GM12891 (cell line): ENCODE measurements at regions not wholly inside any gene's neighbourhood (a gene's known extent, or its start where the extent isn't known, plus 50 kb on each side); places are given as distances from the start of the nearest gene placed in this dataset.
"Not testable (repeated sequence)": the region's sequence is repeated elsewhere in the genome, so short reads cannot be mapped to it uniquely, and the experiment has no call there.

Experiments used
- DNase-seq: peaks from one replicate; pipeline ENCODE4 v3.0.0; 2011; ENCODE audit warnings: low spot score; ENCODE audit not compliant: insufficient read length
- FAIRE-seq: peaks from 2 replicates; lab custom pipeline; 2011; peaks lifted over from hg19 to GRCh38; lab: Jason Lieb, UNC
- PAX5 ChIP-seq: IDR thresholded peaks from 2 replicates; pipeline ENCODE4 v1.6.1; 2011; ENCODE audit warnings: low read length, moderate library complexity, mild to moderate bottlenecking; ENCODE audit not compliant: insufficient read depth, severe bottlenecking
- POLR2A ChIP-seq: IDR thresholded peaks from 2 replicates; pipeline ENCODE4 v1.6.1; 2011; ENCODE audit warnings: low read depth, low read length, control low read depth
- POLR2AphosphoS5 ChIP-seq: IDR thresholded peaks from 2 replicates; pipeline ENCODE4 v1.6.1; 2011; ENCODE audit warnings: low read depth, low read length, control low read depth
- POU2F2 ChIP-seq: IDR thresholded peaks from 2 replicates; pipeline ENCODE4 v1.6.1; 2011; ENCODE audit warnings: low read depth, mild to moderate bottlenecking, control low read depth, low read length, moderate library complexity
- SPI1 ChIP-seq: IDR thresholded peaks from 2 replicates; pipeline ENCODE4 v1.6.1; 2011; ENCODE audit warnings: low read depth, low read length, control low read depth
- TAF1 ChIP-seq: IDR thresholded peaks from 2 replicates; pipeline ENCODE4 v1.6.1; 2011; ENCODE audit warnings: low read depth, low read length, control low read depth

DNA sequence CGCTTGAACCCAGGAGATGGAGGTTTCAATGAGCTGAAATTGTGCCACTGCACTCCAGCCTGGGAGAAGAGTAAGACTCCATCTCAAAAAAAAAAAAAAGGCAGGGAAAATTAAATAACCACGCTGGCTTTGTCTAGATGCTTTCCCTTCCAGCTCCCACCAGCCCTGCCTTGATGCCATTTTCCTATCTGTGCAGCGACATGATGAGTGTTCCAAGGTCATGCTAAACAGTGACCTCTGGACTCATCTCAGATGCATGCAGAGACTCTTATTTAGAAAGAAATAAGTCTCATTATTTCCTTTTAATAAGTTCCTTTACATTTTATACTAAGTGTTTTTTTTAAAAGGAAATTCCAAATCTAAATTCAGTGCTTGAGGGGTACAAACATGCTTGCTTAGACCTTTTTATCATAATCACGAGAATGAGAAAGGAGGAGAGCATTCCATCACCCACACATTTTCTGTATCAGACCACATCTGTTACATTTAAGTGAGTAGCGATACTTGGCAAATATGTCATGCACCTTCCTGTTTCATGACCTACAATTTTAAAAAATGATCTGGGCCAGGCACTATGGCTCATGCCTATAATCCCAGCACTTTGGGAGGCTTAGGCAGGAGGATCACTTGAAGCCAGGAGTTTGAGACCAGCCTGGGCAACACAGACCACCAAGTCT is 101.1 kb upstream of the RREB1 start:
- TF ChIP-seq SPI1 (no peak), POLR2AphosphoS5 (no peak), TAF1 (no peak), POLR2A (no peak)
- no peak for DNase-seq
- FAIRE-seq: no peak

- TF ChIP-seq TAF1: no peak
- no peak for TF ChIP-seq POU2F2
- no peak for TF ChIP-seq POLR2AphosphoS5
- TF ChIP-seq SPI1: no peak
- no peak for TF ChIP-seq POLR2A
- no peak for TF ChIP-seq PAX5
- no peak for FAIRE-seq
- DNase-seq: no peak
Observed at GRCh38 chr6:7008451-7008988, 99.2 kb upstream of the RREB1 start.

DNA sequence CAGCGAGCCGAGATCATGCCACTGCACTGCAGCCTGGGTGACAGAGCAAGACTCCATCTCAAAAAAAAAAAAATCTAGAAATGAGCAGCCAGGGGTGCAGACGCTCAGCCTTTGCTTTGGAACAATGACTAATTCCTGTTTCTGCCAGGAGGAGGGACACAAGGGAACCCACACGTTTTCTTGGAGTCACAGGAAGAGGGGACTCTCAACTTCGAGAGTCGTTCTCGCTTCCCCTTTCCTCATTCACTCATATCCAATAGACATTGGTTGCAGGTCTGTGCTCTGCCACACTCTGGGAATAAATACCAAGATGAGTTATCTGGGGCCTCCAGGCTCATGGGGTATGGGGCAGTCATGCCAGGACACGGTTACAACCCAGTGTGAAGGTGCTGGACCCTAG is 91.5 kb upstream of the RREB1 start:
- no peak for TF ChIP-seq POLR2AphosphoS5
- peak; percentile 46 for TF ChIP-seq SPI1
- no peak for DNase-seq
- no peak for FAIRE-seq

DNA sequence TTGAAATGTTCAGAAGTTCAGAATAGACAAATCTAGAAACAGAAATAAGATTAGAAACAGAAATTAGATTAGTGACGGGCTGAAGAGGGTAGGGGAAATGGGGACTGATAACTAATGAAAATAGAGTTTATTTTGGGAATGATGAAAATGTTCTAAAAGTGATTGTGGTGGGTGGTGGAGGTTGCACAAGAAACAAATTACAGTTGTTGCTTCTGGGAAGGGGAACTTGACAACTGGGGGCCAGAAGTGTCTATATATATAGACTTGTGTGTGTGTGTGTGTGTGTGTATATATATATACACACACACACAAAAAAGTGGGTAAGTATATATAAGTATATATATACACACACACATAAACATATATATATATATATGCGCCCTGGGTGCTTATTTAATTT is 86.5 kb upstream of the RREB1 start:
- DNase-seq (no peak), FAIRE-seq (no peak)
- TF ChIP-seq POLR2A (no peak), SPI1 (no peak), POLR2AphosphoS5 (no peak), TAF1 (no peak), PAX5 (no peak), POU2F2 (no peak)

DNA sequence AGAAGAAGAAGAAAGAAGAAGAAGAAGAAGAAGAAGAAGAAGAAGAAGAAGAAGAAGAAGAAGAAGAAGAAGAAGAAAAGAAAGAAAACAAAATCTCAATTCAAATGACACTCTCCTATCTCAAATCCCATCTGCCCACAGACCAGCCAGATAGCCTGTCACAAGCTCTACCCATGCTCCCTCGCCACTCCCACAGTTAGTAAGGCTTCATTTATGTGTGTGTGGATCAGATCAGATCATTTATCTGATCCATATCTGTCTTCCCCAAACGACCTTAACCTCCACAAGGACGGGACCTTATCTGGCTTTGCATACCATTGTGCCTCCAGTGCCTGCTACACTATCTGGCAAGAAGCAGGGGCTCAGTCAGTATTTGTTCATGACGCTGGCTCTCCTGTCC is 81.9 kb upstream of the RREB1 start:
- TF ChIP-seq POU2F2: no peak
- no peak for TF ChIP-seq SPI1
- no peak for TF ChIP-seq TAF1
- TF ChIP-seq POLR2A: no peak
- TF ChIP-seq POLR2AphosphoS5: no peak
- TF ChIP-seq PAX5: no peak
- FAIRE-seq: no peak
- no peak for DNase-seq

GRCh38 chr6:7028963-7029362 is 78.8 kb upstream of the RREB1 start:
- DNase-seq, FAIRE-seq: not testable (repeated sequence)

DNA sequence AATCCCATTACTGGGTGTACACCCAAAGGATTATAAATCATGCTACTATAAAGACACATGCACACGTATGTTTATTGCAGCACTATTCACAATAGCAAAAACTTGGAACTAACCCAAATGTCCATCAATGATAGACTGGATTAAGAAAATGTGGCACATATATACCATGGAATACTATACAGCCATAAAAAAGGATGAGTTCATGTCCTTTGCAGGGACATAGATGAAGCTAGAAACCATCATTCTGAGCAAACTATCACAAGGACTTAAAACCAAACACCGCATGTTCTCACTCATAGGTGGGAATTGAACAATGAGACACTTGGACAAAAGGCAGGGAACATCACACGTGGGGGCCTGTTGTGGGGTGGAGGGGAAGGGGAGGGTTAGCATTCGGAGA is 76.8 kb upstream of the RREB1 start:
- not testable (repeated sequence) for FAIRE-seq, DNase-seq

DNA sequence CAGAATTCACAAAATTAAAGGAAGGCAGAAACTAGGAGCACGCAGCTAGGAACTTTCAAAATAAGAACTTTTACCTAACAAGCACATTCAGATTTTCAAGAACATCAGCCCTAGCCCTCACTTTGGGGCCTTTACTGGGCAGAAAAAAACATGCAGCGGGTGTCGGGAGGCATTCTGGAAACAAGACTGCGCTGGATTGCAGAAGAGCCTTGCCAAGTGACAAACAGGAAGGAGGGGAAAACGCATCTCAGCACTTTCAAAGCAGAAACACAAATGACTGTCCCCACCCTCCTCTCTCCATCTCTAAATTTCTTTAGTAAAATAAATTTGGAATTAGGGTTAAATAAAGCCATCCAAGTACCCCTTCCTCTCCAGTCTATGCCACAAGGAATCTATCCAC is 74.6 kb upstream of the RREB1 start:
- FAIRE-seq (no peak), DNase-seq (no peak)
- TF ChIP-seq POLR2AphosphoS5 (no peak), SPI1 (no peak), PAX5 (no peak), POU2F2 (no peak), POLR2A (no peak), TAF1 (no peak)

GRCh38 chr6:7034055-7034454 is 73.7 kb upstream of the RREB1 start:
- no peak for FAIRE-seq
- no peak for TF ChIP-seq POLR2A
- TF ChIP-seq POU2F2: no peak
- no peak for TF ChIP-seq PAX5
- TF ChIP-seq POLR2AphosphoS5: no peak
- no peak for TF ChIP-seq SPI1
- no peak for TF ChIP-seq TAF1
- no peak for DNase-seq

DNA sequence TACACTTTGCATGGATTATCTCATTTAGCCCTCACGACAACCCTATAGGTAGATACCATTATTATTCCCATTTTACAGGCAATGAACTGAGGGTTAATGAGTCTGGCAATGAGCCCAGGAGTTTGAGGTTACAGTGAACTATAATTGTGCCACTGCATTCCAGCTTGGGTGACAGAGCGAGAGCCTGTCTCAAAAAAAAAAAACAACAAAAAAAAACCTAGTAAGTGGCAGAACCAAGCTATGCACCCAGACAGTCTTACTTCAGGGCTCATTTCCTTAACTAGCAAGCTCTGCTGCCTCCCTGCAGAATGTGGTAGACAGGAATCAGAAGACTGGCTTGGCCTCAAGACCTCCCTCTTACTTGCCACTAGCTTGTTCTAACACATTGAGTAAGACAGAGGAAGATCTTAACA is 71.9 kb upstream of the RREB1 start:
- DNase-seq: no peak
- no peak for TF ChIP-seq SPI1
- no peak for TF ChIP-seq TAF1
- no peak for TF ChIP-seq POLR2A
- no peak for TF ChIP-seq POU2F2
- no peak for TF ChIP-seq POLR2AphosphoS5
- no peak for TF ChIP-seq PAX5
- no peak for FAIRE-seq

DNA sequence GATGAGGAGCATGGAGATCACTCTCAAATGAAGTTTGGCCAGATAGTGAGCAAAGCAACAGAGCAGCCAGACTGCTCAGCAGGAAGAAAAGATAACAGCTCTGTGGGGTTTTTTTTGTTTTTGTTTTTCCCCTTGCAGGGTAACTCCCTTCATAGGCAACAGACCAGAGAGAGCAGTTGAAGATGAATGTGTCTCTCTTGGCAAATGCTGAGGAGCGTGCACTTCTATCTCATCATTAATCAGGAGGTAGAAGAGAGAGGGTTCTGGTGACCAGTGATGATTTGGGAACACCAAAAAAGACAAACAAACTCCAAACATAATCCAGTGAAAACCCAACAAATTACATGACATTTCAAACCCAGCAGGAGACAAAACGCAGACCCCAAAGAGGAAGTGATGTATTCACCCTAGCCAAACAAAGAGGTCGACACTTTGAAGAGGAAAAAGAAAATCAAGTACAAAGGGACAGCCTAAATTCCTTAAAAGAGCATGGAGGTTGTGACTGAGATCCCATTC is 66.2 kb upstream of the RREB1 start:
- no peak for DNase-seq
- no peak for FAIRE-seq
- TF ChIP-seq SPI1 (peak; percentile 81), POU2F2 (no peak)
